DND-41 (cell line): ENCODE measurements at regions not wholly inside any gene's neighbourhood (a gene's known extent, or its start where the extent isn't known, plus 50 kb on each side); places are given as distances from the start of the nearest gene placed in this dataset.
"Not testable (repeated sequence)": the region's sequence is repeated elsewhere in the genome, so short reads cannot be mapped to it uniquely, and the experiment has no call there.

Source experiments
- EZH2 ChIP-seq: IDR thresholded peaks from 3 replicates; pipeline ENCODE4 v1.6.1; 2012; ENCODE audit warnings: borderline replicate concordance, low read depth, mild to moderate bottlenecking, moderate library complexity, low read length, inconsistent platforms; ENCODE audit not compliant: severe bottlenecking
- TF ChIP-seq, protein P1 (sequence below): IDR thresholded peaks from 2 replicates; pipeline ENCODE4 v1.5.1; 2012; ENCODE audit warnings: borderline replicate concordance, low read length, moderate library complexity, mild to moderate bottlenecking; ENCODE audit not compliant: poor library complexity, severe bottlenecking; ENCODE audit errors: extremely low read depth

DNA sequence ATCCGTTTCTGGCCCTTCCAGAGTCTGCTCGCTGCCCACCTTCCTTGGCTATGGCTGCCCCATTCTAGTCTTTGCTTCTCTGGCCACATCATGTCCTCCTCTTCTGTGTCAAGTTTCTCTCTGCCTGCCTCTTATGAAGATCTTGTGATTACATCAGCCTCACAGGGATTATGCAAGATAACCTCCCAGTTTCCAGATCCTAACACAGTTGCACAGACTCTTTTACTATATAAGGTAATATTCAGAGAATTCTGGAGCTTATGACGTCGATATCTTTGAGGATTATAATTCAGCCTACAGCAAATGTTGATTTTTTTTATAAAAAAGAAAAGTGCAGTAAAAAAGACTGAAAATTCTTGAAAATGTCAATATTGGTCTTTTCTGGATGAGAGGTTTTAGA is 97.2 kb upstream of the CRYM start:
- TF ChIP-seq, protein P1, sequence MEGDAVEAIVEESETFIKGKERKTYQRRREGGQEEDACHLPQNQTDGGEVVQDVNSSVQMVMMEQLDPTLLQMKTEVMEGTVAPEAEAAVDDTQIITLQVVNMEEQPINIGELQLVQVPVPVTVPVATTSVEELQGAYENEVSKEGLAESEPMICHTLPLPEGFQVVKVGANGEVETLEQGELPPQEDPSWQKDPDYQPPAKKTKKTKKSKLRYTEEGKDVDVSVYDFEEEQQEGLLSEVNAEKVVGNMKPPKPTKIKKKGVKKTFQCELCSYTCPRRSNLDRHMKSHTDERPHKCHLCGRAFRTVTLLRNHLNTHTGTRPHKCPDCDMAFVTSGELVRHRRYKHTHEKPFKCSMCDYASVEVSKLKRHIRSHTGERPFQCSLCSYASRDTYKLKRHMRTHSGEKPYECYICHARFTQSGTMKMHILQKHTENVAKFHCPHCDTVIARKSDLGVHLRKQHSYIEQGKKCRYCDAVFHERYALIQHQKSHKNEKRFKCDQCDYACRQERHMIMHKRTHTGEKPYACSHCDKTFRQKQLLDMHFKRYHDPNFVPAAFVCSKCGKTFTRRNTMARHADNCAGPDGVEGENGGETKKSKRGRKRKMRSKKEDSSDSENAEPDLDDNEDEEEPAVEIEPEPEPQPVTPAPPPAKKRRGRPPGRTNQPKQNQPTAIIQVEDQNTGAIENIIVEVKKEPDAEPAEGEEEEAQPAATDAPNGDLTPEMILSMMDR, result not testable (repeated sequence)
- not testable (repeated sequence) for TF ChIP-seq EZH2
